Keratinocyte (primary cell): ENCODE measurements at regions not wholly inside any gene's neighbourhood (a gene's known extent, or its start where the extent isn't known, plus 50 kb on each side); places are given as distances from the start of the nearest gene placed in this dataset.
"Not testable (repeated sequence)": the region's sequence is repeated elsewhere in the genome, so short reads cannot be mapped to it uniquely, and the experiment has no call there.

Experiments
- DNase-seq: peaks from one replicate; pipeline ENCODE4 v3.0.0-alpha.2; 2011; ENCODE audit warnings: low read depth, missing footprints, low spot score
- FAIRE-seq: peaks from 2 replicates; lab custom pipeline; 2011; peaks lifted over from hg19 to GRCh38; lab: Jason Lieb, UNC
- H2AFZ ChIP-seq: 2 replicates; pipeline ENCODE4 v1.6.0; 2012; ENCODE audit warnings: low read length, control low read depth, inconsistent platforms; ENCODE audit not compliant: control insufficient read depth
- H3K27ac ChIP-seq: 2 replicates; pipeline ENCODE4 v1.5.1; 2011; ENCODE audit warnings: low read length; ENCODE audit not compliant: control insufficient read depth, insufficient read depth
- H3K27me3 ChIP-seq: 3 replicates; pipeline ENCODE4 v1.6.0; 2011; ENCODE audit warnings: low read length; ENCODE audit not compliant: control insufficient read depth, insufficient read depth; ENCODE audit errors: extremely low read depth
- H3K36me3 ChIP-seq, 2 experiments: 2 replicates in 1 of 2; 3 replicates in 1 of 2; pipeline ENCODE4 v1.5.1; 2011; ENCODE audit warnings: low read length in 2 of 2, mild to moderate bottlenecking in 1 of 2; ENCODE audit not compliant: control insufficient read depth in 2 of 2, insufficient read depth in 2 of 2; ENCODE audit errors: extremely low read depth in 1 of 2
- H3K4me1 ChIP-seq: 3 replicates; pipeline ENCODE4 v1.5.1; 2011; ENCODE audit warnings: low read length; ENCODE audit not compliant: control insufficient read depth, insufficient read depth; ENCODE audit errors: extremely low read depth
- H3K4me2 ChIP-seq: 3 replicates; pipeline ENCODE4 v1.6.0; 2011; ENCODE audit warnings: low read depth, low read length; ENCODE audit not compliant: control insufficient read depth, insufficient read depth; ENCODE audit errors: extremely low read depth
- H3K4me3 ChIP-seq, 3 experiments: fragments of 200-600 bp in 1 of 3; sonication (generic) in 1 of 3; 2 replicates in 2 of 3; 3 replicates in 1 of 3; pipeline ENCODE4 v1.5.1; 2011 to 2016; ENCODE audit warnings: low read length in 3 of 3, mild to moderate bottlenecking in 3 of 3, control low read depth in 2 of 3, inconsistent platforms in 1 of 3, low read depth in 1 of 3, mixed read lengths in 1 of 3, mixed run types in 1 of 3, moderate library complexity in 1 of 3; ENCODE audit not compliant: control insufficient read depth in 2 of 3, insufficient read depth in 2 of 3; ENCODE audit errors: extremely low read depth in 1 of 3
- H3K79me2 ChIP-seq: 2 replicates; pipeline ENCODE4 v1.6.0; 2012; ENCODE audit warnings: low read length; ENCODE audit not compliant: control insufficient read depth, insufficient read depth
- H3K9ac ChIP-seq: 3 replicates; pipeline ENCODE4 v1.6.0; 2011; ENCODE audit warnings: low read length; ENCODE audit not compliant: control insufficient read depth, insufficient read depth; ENCODE audit errors: extremely low read depth
- H3K9me1 ChIP-seq: 3 replicates; pipeline ENCODE4 v1.6.0; 2011; ENCODE audit warnings: low read length; ENCODE audit not compliant: control insufficient read depth, insufficient read depth; ENCODE audit errors: extremely low read depth
- H3K9me3 ChIP-seq: 2 replicates; pipeline ENCODE4 v1.5.1; 2012; ENCODE audit warnings: low read depth, low read length; ENCODE audit not compliant: control insufficient read depth
- H4K20me1 ChIP-seq: 3 replicates; pipeline ENCODE4 v1.6.0; 2011; ENCODE audit warnings: low read length; ENCODE audit not compliant: control insufficient read depth, insufficient read depth; ENCODE audit errors: extremely low read depth
- CTCF ChIP-seq, 3 experiments: IDR thresholded peaks in 1 of 3; conservative IDR thresholded peaks in 1 of 3; optimal IDR thresholded peaks in 1 of 3; 2 replicates in 2 of 3; 3 replicates in 1 of 3; pipeline versions ENCODE3 to v1.5.1; 2011; ENCODE audit warnings: low read length in 3 of 3, mild to moderate bottlenecking in 3 of 3, moderate library complexity in 2 of 3, control low read depth in 1 of 3, inconsistent platforms in 1 of 3; ENCODE audit not compliant: insufficient read depth in 2 of 3; ENCODE audit errors: extremely low read depth in 1 of 3
- EZH2 ChIP-seq: IDR thresholded peaks from one replicate; pipeline ENCODE4 v1.6.1; 2012; ENCODE audit warnings: inconsistent platforms, mild to moderate bottlenecking, low read length, moderate library complexity
- dilution Hi-C: fragments of 300-500 bp; cut with MboI; formaldehyde crosslinking; loops from one replicate; pipeline ENCODE4 v1.7.0; 2020; ENCODE audit warnings: low sequenced_read_pairs; ENCODE audit not compliant: extremely low pct_ligation_motif_present

GRCh38 chr6:22770054-22770453, 200.7 kb downstream of the HDGFL1 start:
- H3K27ac ChIP-seq, result no peak overlapping the region
- dilution Hi-C loops, result no loop called here
- no peak overlapping the region for H3K4me2 ChIP-seq
- no peak overlapping the region for H3K9ac ChIP-seq
- H3K79me2 ChIP-seq, result no peaks in the 10 kb centered on the region
- no peak overlapping the region for H2AFZ ChIP-seq
- H3K27me3 ChIP-seq, result no peaks in the 10 kb centered on the region
- H3K9me1 ChIP-seq, result no peaks in the 10 kb centered on the region
- no peaks in the 10 kb centered on the region for H3K36me3 ChIP-seq
- DNase-seq (no peak), FAIRE-seq (no peak)
- TF ChIP-seq CTCF (optimal IDR thresholded peaks at IDR 0.05 in 1 of 3, IDR thresholded peaks at IDR 0.05 in 1 of 3, conservative IDR thresholded peaks at IDR 0.05 in 1 of 3; ENCODE audit: extremely low read depth in 1 of 3, insufficient read depth in 2 of 3, low read length in 3 of 3) (no peak), EZH2 (no peak)
- no peak overlapping the region for H3K4me3 ChIP-seq
- peaks cover 4% of the 10 kb centered on the region for H3K4me1 ChIP-seq
- no peaks in the 10 kb centered on the region for H3K9me3 ChIP-seq
- H4K20me1 ChIP-seq, result no peaks in the 10 kb centered on the region

GRCh38 chr6:22774129-22774528, 204.8 kb downstream of the HDGFL1 start:
- H3K4me2 ChIP-seq, result no peak overlapping the region
- no peak for FAIRE-seq

GRCh38 chr6:22778438-22778837, 209.1 kb downstream of the HDGFL1 start:
- DNase-seq, result not testable (repeated sequence)

More at GRCh38 chr6:22774129-22774528, 204.8 kb downstream of the HDGFL1 start:
- Histone ChIP-seq H3K9me3 (no peaks in the 10 kb centered on the region), H3K27ac (no peak overlapping the region), H4K20me1 (no peaks in the 10 kb centered on the region), H3K36me3 (no peaks in the 10 kb centered on the region), H3K9ac (no peak overlapping the region), H3K9me1 (no peaks in the 10 kb centered on the region), H3K4me3 (no peak overlapping the region), H3K27me3 (no peaks in the 10 kb centered on the region), H3K79me2 (no peaks in the 10 kb centered on the region), H2AFZ (no peak overlapping the region), H3K4me1 (no peaks in the 10 kb centered on the region)
- DNase-seq, result no peak
- dilution Hi-C loops, result no loop called here
- no peak for TF ChIP-seq EZH2
- no peak for TF ChIP-seq CTCF (optimal IDR thresholded peaks at IDR 0.05 in 1 of 3, IDR thresholded peaks at IDR 0.05 in 1 of 3, conservative IDR thresholded peaks at IDR 0.05 in 1 of 3; ENCODE audit: extremely low read depth in 1 of 3, insufficient read depth in 2 of 3, low read length in 3 of 3)

More at GRCh38 chr6:22778438-22778837, 209.1 kb downstream of the HDGFL1 start:
- H3K4me1 ChIP-seq, H3K36me3 ChIP-seq, H3K4me3 ChIP-seq, H3K4me2 ChIP-seq, H3K79me2 ChIP-seq, H4K20me1 ChIP-seq, H3K9ac ChIP-seq, H3K9me1 ChIP-seq, dilution Hi-C loops, H3K27me3 ChIP-seq, H3K9me3 ChIP-seq, H3K27ac ChIP-seq, FAIRE-seq, H2AFZ ChIP-seq: not testable (repeated sequence)
